GM21723 (cell line): ENCODE measurements at regions not wholly inside any gene's neighbourhood (a gene's known extent, or its start where the extent isn't known, plus 50 kb on each side); places are given as distances from the start of the nearest gene placed in this dataset.
"Not testable (repeated sequence)": the region's sequence is repeated elsewhere in the genome, so short reads cannot be mapped to it uniquely, and the experiment has no call there.

ENCODE experiments used
- ATAC-seq: cut with Tn5 transposase; IDR thresholded peaks from one replicate; pipeline ENCODE4 v1.9.1; 2021; ENCODE audit warnings: mild to moderate bottlenecking, moderate library complexity; ENCODE audit not compliant: unreplicated experiment

- ATAC-seq: no peak
Measured at GRCh38 chr18:28512357-28512756, 335.4 kb upstream of the CDH2 start.

- ATAC-seq: no peak
Measured at GRCh38 chr18:28511413-28511821, 334.5 kb upstream of the CDH2 start.

- no peak for ATAC-seq
Measured at GRCh38 chr18:28510210-28510609, 333.3 kb upstream of the CDH2 start.

GRCh38 chr18:28504066-28504465 lies 327.1 kb upstream of the CDH2 start:
- ATAC-seq: no peak

GRCh38 chr18:28494151-28494550 lies 317.2 kb upstream of the CDH2 start:
- ATAC-seq: no peak

DNA sequence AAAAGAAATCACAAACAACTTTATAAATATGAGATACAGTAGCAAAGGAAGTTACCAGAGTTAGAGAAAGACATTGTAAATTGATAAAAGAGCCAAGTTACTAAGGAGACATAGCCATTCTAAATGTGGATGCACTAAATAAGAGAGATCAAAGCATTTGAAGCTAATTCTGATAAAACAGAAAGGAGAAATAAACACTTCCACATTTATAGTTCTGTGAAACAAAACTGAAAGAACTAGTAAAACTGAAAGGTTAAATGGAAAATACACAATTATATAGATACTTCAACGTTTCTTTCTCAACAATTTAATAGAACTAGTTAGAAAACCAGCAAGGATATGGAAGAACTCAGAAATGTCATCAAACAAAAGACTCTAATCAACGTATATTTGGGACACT lies 309.0 kb upstream of the CDH2 start:
- peak; percentile 68 for ATAC-seq

- ATAC-seq: no peak
Measured at GRCh38 chr18:28485210-28485801, 308.4 kb upstream of the CDH2 start.

DNA sequence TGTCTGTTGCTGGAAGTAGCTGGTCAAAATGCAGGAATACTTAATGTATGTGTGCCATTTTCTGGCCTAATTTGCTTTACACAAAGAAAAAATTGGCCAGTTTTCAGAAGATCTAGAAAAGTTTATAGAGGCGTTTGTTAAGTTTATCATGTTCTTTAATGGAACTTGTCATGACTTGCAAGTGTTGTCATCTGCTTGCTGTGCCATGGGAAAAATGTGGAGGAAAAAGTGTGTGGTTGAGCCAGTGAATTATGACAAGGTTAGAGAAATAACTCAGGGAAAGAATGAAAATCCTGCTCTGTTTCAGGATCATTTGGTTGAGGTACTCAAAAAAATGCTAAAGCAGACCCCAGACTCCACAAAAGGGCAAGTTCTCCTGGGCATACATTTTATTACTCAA lies 301.6 kb upstream of the CDH2 start:
- no peak for ATAC-seq

GRCh38 chr18:28476302-28476701 lies 299.4 kb upstream of the CDH2 start:
- ATAC-seq: no peak

DNA sequence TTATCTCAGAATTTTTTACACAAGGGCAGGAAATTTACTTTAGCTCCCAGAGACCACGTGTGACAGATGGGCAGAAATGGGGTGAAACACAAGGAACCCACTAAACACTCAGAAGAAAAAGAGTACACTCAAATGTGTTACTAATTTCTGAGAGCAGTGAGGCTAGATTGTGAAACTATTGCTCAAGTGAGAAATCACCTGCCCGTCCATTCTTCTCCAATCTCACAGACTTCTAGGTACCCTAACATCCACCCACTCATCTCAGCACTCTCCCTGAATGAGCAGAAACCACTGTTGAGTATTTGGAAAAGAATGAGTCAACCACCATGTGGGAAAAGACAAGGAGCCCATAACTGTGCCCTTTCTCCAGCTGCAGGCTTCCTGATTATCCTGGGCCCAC lies 293.0 kb upstream of the CDH2 start:
- ATAC-seq: no peak

GRCh38 chr18:28468901-28469300 lies 292.0 kb upstream of the CDH2 start:
- ATAC-seq: no peak

DNA sequence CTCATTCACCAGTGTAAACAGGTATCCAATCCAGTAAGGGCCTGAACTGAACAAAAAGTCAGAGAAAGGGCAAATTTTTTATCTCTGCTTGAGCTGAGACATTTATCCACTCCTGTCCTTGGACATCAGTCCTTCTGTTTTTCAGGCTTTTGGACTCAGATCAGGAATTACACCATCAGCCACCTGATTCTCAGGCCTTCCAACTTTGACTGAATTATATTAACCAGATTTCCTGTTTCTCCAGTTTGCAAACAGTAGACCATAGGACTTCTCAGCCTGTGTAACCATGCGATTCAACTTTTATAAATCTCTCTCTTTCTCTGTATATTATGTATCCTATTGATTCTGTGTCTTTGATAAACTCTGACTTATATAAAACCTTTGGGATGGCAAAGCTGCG lies 289.3 kb upstream of the CDH2 start:
- ATAC-seq: no peak

DNA sequence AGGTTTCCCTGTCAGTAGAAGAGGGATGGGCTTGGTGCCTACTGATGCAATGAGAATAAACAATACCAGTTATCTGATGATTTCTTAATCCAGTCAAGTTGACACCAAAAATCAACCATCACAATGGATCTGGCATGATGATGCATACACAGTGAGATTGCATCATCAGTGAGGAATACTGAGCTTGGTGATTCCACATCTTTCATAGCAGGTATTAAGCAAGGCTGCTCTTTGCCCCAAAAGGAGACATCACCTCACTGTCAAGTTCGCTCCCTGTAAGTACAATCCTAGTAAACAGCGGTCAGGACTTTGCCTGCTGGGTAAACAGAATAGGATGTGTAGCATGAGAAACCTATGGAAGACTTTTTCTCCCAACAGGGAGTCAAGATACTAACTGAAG lies 282.7 kb upstream of the CDH2 start:
- ATAC-seq: no peak

DNA sequence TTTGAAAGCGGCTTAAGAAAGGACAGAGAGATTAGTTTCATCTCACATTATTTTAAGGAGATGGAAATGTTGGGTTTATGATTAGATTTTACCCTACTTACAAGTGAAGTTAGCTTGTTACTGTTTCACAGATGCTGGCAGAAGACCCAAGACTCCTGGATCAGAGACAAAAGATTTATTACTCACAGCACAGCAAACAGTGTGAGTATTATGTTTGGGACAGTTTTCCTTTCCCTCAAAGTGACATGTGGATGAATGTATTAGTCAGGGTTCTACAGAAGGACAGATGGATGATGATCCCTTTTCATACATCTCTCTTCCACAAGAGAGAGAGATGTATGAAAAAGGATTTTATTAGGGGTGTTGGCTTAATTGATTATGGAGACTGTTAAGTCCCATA lies 281.8 kb upstream of the CDH2 start:
- ATAC-seq: no peak

DNA sequence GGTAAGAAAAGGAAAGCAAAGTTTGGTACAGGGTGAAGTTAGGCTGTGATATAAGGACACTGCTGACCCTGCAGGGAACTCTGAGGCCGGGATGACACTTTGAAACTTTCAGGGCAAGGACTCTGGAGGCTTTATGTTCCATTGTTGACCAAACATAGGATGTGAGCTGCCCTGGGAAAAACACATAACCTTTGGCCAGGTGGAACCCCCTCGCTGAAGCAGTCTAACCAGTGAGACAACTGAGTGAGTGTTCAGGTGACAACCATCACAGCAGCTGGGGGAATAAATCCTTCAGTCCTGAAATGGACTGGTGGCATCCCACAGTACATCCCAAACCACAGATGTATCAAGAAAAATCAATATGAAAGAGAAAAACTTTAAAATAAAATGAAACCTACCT lies 280.9 kb upstream of the CDH2 start:
- ATAC-seq: no peak

DNA sequence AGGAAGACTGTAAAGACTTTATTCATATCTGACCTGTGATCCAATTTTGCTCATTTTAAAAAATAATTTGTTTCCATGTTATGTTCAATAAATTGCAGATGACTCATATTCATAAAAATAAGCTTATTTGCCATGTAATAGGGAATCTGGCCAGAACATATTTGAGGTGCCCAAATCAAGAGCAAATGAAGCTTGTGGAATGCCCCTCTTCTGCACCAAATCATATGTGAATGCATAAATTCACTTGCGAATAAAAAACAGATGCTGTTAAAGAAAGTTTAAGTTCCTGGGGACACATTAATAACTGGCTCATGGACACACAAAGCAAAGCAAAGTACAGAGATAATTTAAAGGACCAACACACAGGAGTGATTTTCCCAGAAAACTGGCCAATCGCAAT lies 279.0 kb upstream of the CDH2 start:
- no peak for ATAC-seq

- no peak for ATAC-seq
Measured at GRCh38 chr18:28439870-28440269, 262.9 kb upstream of the CDH2 start.

GRCh38 chr18:28438381-28438780 lies 261.5 kb upstream of the CDH2 start:
- ATAC-seq: no peak

GRCh38 chr18:28432339-28432738 lies 255.4 kb upstream of the CDH2 start:
- ATAC-seq: no peak

GRCh38 chr18:28425886-28426285 lies 249.0 kb upstream of the CDH2 start:
- no peak for ATAC-seq

DNA sequence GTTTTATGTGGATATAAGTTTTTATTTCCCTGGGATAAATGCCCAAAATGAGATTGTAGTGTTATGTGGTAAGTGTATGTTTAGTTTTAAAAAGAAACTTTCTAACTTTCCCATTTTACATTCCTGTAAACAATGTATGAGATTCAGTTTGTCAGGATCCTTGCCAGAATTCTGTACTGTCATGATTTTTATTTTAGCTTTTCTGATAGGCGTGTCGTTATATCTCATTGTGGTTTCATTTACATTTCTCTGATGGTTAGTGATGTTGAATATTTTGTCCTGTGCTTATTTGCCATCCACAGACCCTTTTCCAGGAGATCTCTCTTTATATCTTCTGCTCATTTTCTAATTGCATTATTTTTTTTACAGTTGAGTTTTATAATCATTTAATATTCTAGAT lies 245.6 kb upstream of the CDH2 start:
- ATAC-seq: no peak

- not testable (repeated sequence) for ATAC-seq
Measured at GRCh38 chr18:28421950-28422349, 245.0 kb upstream of the CDH2 start.

GRCh38 chr18:28412521-28412920 lies 235.6 kb upstream of the CDH2 start:
- no peak for ATAC-seq

GRCh38 chr18:28411806-28412205 lies 234.9 kb upstream of the CDH2 start:
- ATAC-seq: no peak
